K562 (cell line): ENCODE measurements at regions not wholly inside any gene's neighbourhood (a gene's known extent, or its start where the extent isn't known, plus 50 kb on each side); places are given as distances from the start of the nearest gene placed in this dataset.
A peak's percentile ranks its signal among the peaks of the same experiment; 100 is the strongest.

ENCODE experiments used
- ATAC-seq: fragments of 200-7000 bp; cut with Tn5 transposase; 3 replicates; pipeline ENCODE4 v1.9.1; 2020; ENCODE audit warnings: moderate library complexity
- BruUV-seq: library from RNA; stranded (reverse); fragments of 400-500 nt; replicated peaks from 2 replicates; lab custom pipeline; 2021; lab: Mats Ljungman, UMichigan
- CTCF ChIA-PET: fragments of 300-600 bp; formaldehyde crosslinking; extraction: SDS; loops from one replicate; lab custom pipeline; 2021; ENCODE audit warnings: low intra/inter-chr PET ratio; lab: Yijun Ruan, JAX
- POLR2A ChIA-PET: fragments of 300-600, 350-650 bp; sonication (Branson Sonifier 250); formaldehyde crosslinking; extraction: SDS; loops from one replicate; lab custom pipeline; 2021; ENCODE audit warnings: antibody characterized with exemption, inconsistent platforms; lab: Yijun Ruan, JAX
- DNase-seq, 4 experiments: peaks; one replicate each; pipeline versions ENCODE4 v3.0.0 to v3.0.0-alpha.2; 2011 to 2018; ENCODE audit warnings: low spot score in 3 of 4, mixed read lengths in 3 of 4; ENCODE audit errors: extremely low read depth in 1 of 4
- FAIRE-seq: peaks from 2 replicates; lab custom pipeline; 2011; peaks lifted over from hg19 to GRCh38; lab: Jason Lieb, UNC
- H2AFZ ChIP-seq: 2 replicates; pipeline ENCODE4 v1.6.0; 2011; ENCODE audit warnings: low read depth, low read length, control low read depth, inconsistent platforms
- H3K27ac ChIP-seq: fragments of 200-600 bp; 3 replicates; pipeline ENCODE4 v1.8.0; 2011; ENCODE audit warnings: low read depth, mild to moderate bottlenecking, control low read depth, inconsistent platforms, low read length, moderate library complexity, mixed read lengths; ENCODE audit errors: extremely low read depth
- H3K27me3 ChIP-seq, 2 experiments: fragments of 300-600 bp in 1 of 2; 2 replicates in 1 of 2; 3 replicates in 1 of 2; pipeline versions ENCODE4 v1.6.0 to v1.8.0; 2011; ENCODE audit warnings: inconsistent platforms in 2 of 2, low read length in 2 of 2, mild to moderate bottlenecking in 1 of 2, mixed read lengths in 1 of 2, moderate library complexity in 1 of 2; ENCODE audit not compliant: control insufficient read depth in 2 of 2, insufficient read depth in 2 of 2
- H3K36me3 ChIP-seq: fragments of 300-600 bp; 3 replicates; pipeline ENCODE4 v1.8.0; 2011; ENCODE audit warnings: mild to moderate bottlenecking, low read length, inconsistent platforms; ENCODE audit not compliant: control insufficient read depth, insufficient read depth
- H3K4me1 ChIP-seq, 2 experiments: fragments of 200-600 bp in 1 of 2; replicated peaks in 1 of 2; 2 replicates in 1 of 2; 3 replicates in 1 of 2; pipeline versions ENCODE4 v1.5.1 to v1.8.0; 2011; ENCODE audit warnings: inconsistent platforms in 2 of 2, low read length in 2 of 2, mild to moderate bottlenecking in 1 of 2, mixed read lengths in 1 of 2, moderate library complexity in 1 of 2; ENCODE audit not compliant: control insufficient read depth in 2 of 2, insufficient read depth in 2 of 2
- H3K4me2 ChIP-seq: 2 replicates; pipeline ENCODE4 v1.6.1; 2011; ENCODE audit warnings: low read length, control low read depth, inconsistent platforms, mixed read lengths; ENCODE audit not compliant: insufficient read depth
- H3K4me3 ChIP-seq: fragments of 200-600 bp; sonication (generic), shearing (Covaris generic); 2 replicates; pipeline ENCODE4 v1.5.1; 2016; ENCODE audit warnings: control low read depth, inconsistent platforms
- H3K79me2 ChIP-seq: fragments of 200-600 bp; 3 replicates; pipeline ENCODE4 v1.8.0; 2011; ENCODE audit warnings: low read length, inconsistent platforms; ENCODE audit not compliant: control insufficient read depth, insufficient read depth
- H3K9ac ChIP-seq, 2 experiments: 2 replicates each; pipeline versions ENCODE4 v1.6.0 to v1.6.1; 2011; ENCODE audit warnings: low read depth in 2 of 2, low read length in 2 of 2, control low read depth in 1 of 2, inconsistent platforms in 1 of 2, mild to moderate bottlenecking in 1 of 2, mixed read lengths in 1 of 2; ENCODE audit not compliant: insufficient read depth in 1 of 2
- H3K9me1 ChIP-seq: one replicate; pipeline ENCODE4 v1.6.0; 2011; ENCODE audit warnings: inconsistent platforms, mild to moderate bottlenecking, low read length, moderate library complexity; ENCODE audit not compliant: control insufficient read depth, insufficient read depth
- H3K9me3 ChIP-seq: replicated peaks from 2 replicates; pipeline ENCODE4 v1.5.1; 2011; ENCODE audit warnings: low read depth, low read length, inconsistent platforms; ENCODE audit not compliant: control insufficient read depth, insufficient read depth
- H4K20me1 ChIP-seq: replicated peaks from 2 replicates; pipeline ENCODE4 v1.6.1; 2011; ENCODE audit warnings: low read length, inconsistent platforms, mixed read lengths; ENCODE audit not compliant: control insufficient read depth, insufficient read depth
- CTCF ChIP-seq, 3 experiments: IDR thresholded peaks in 2 of 3; conservative IDR thresholded peaks in 1 of 3; 2 replicates each; pipeline ENCODE4 v1.5.1; 2011 to 2012; ENCODE audit warnings: low read length in 3 of 3, mild to moderate bottlenecking in 3 of 3, control low read depth in 2 of 3, improper control_type of control experiment in 1 of 3, inconsistent platforms in 1 of 3, low read depth in 1 of 3, mixed read lengths in 1 of 3, moderate library complexity in 1 of 3; ENCODE audit not compliant: insufficient read depth in 2 of 3
- PYGO2 ChIP-seq: fragments of 450-650 bp; IDR thresholded peaks from 2 replicates; pipeline ENCODE4 v1.6.1; 2016; ENCODE audit warnings: mild to moderate bottlenecking, missing genetic modification characterization, moderate library complexity, missing compliant biosample characterization
- SPI1 ChIP-seq: IDR thresholded peaks from 2 replicates; pipeline ENCODE4 v1.6.1; 2011; ENCODE audit warnings: low read depth, low read length, control low read depth, borderline replicate concordance
- WGBS: fragments of 100-300 bp; shearing (Covaris generic); methylation state at CpG from one replicate; pipeline ENCODE4 v1.1.6; 2016; ENCODE audit warnings: low coverage, mixed read lengths; ENCODE audit not compliant: insufficient coverage; ENCODE audit errors: missing lambda C conversion rate; 5-methylcytosine and 5-hydroxymethylcytosine counted together
- in situ Hi-C: fragments of 300-500 bp; cut with MboI; formaldehyde crosslinking; loops from 4 replicates; pipeline ENCODE4 v1.15.0; 2018; ENCODE audit warnings: inconsistent platforms, mixed read lengths
- intact Hi-C: fragments of 100-400 bp; cut with micrococcal nuclease; formaldehyde crosslinking; loops from 2 replicates; pipeline ENCODE4 v1.14.2; 2022

DNA sequence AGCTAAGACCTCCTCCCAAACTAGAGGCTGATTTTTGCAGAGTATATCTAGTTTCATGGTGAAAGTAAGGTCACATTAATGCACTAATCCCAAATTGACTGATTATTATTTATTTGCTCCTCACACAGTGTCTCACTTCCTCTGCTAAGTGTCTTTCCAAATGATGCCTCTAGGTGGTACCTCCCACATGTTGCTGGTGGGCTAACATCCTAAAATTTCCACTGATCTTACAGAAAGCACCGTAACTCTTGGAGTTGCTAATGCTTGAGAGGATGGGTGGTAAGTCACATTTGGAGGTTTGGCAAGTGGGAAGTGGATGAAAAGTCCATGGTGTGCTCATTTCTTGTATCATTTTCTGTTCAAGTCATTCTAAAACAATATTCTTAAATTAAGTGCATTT lies 428.7 kb upstream of the GYPC start:
- POLR2A ChIA-PET: no interaction called here
- H4K20me1 ChIP-seq: no peaks in the 10 kb centered on the region

More for the DNA sequence above, 428.7 kb upstream of the GYPC start:
- Histone ChIP-seq H2AFZ (no peak overlapping the region), H3K4me1 (no peaks in the 10 kb centered on the region), H3K36me3 (no peaks in the 10 kb centered on the region), H3K9me3 (no peaks in the 10 kb centered on the region), H3K27ac (no peak overlapping the region), H3K4me2 (no peak overlapping the region), H3K79me2 (no peaks in the 10 kb centered on the region), H3K9ac (no peak overlapping the region), H3K4me3 (no peak overlapping the region), H3K9me1 (no peaks in the 10 kb centered on the region), H3K27me3 (no peaks in the 10 kb centered on the region)
- peak in 3 of 4 experiments; percentile 12 to 13 (median 12) for DNase-seq
- WGBS: 42% methylated on average over 1 of the region's 1 CpG
- peak; percentile 76 for ATAC-seq
- CTCF ChIA-PET: no interaction called here
- TF ChIP-seq PYGO2: no peak
- TF ChIP-seq SPI1: 0 out of 2 replicates have a peak, but pooled peaks have one; percentile 21
- peak in 2 of 3 experiments; percentile 39 to 43; a peak in 3 of 6 replicates for TF ChIP-seq CTCF (IDR thresholded peaks at IDR 0.05 in 2 of 3, conservative IDR thresholded peaks at IDR 0.05 in 1 of 3; ENCODE audit: insufficient read depth in 2 of 3, low read depth in 1 of 3, low read length in 3 of 3)
- in situ Hi-C loops (no loop called here), intact Hi-C loops (no loop called here)
- BruUV-seq: no TSS peak
- no peak for FAIRE-seq
